NCI-H2196 treated with DMSO at 0.1 percent for 48 hours (cell line): ENCODE measurements at regions not wholly inside any gene's neighbourhood (a gene's known extent, or its start where the extent isn't known, plus 50 kb on each side); places are given as distances from the start of the nearest gene placed in this dataset.

Experiments
- DNase-seq: peaks from one replicate; lab custom pipeline; 2025; ENCODE audit not compliant: unreplicated experiment; lab: John Stamatoyannopoulos, UW

GRCh38 chr22:48972979-48973693, 854.5 kb downstream of the BRD1 start:
- no peak for DNase-seq

- DNase-seq: no peak
Measured at GRCh38 chr22:48968201-48968959, 859.3 kb downstream of the BRD1 start.

DNA sequence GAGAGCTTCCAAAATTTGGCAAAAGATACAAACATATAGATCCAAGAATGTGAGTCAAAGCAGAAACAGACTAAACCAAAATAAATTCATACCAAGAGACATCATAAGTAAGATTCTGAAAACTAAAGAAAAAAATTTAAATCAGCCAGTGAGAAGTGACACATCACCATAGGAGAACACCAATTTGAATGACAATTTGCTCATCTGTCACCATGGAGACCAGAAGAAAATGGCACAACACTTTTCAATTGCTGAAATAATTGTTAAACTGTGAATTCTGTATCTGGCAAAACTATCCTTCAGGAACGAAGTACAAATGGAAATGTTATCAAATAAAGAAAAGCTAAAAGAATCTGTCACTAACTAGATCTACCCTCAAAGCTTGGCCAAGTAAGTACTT, 864.3 kb downstream of the BRD1 start:
- DNase-seq: no peak

- DNase-seq: no peak
Measured at GRCh38 chr22:48961705-48962104, 866.0 kb downstream of the BRD1 start.

- no peak for DNase-seq
Measured at GRCh38 chr22:48960980-48961660, 866.6 kb downstream of the BRD1 start.

- DNase-seq: no peak
Measured at GRCh38 chr22:48960576-48960975, 867.1 kb downstream of the BRD1 start.

DNA sequence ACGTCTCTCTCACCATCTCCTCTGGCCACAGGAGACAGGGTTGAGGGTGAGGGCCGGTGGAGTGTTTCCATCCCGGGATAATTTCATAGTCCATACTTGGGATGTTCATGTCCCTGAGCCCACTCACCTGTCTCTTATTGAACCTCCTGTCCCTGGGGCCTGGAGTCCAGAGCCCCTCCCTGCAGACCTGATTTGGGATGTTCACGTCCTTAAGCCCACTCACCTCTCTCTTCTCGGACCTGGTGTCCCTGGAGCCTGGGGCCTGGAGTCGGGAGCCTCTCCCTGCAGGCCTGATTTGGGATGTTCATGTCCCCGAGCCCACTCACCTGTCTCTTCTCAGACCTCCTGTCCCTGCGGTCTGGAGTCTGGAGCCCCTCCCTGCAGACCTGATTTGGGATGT, 868.2 kb downstream of the BRD1 start:
- no peak for DNase-seq

DNA sequence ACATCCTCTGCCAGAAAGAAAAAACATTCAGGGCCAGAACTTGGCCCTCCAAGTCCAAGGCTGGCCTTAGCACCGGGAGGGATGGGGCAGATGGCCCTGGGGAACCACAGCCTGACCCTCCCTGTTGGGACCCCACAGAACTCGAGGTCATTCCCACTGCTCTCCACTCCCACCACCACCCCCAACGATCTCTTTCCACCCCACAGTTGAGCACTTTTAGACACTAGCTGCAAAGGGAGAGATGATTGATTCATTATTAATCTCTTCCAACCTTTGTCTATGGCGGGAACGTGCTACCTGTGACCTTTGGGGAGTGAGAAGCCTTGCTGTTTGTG, 869.7 kb downstream of the BRD1 start:
- DNase-seq: no peak

DNA sequence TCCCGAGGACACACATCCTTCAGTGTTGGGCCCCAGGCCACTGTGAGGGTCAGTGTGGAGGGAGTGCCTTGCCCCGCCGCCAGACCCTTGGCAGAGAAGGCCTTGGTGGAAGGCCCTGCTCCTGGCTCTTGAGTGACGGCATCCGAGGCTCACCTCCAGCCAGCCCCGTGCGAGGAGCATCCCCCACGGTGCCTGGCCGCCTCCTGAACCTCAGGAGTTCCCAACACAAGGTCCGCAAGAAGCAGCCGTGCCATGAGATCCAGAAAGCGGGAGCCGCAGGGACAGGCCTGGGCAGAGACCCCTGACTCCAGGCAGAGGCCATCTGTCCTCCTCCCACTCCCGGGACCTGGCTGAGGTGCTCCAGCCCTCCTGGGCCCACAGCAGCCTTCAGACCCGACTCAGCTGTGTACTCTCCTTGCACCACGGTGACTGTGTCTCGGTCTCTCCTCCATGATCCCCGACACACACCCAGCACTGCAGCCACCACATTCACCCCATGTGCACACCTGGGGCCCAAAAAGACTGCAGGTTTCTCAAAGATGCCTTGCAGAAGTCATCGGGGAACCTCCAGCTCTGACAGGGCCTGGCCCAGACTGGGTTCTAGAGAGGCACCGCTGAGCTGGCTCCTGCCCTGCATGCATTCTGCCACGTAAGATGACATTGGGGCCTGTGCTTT, 870.2 kb downstream of the BRD1 start:
- no peak for DNase-seq

DNA sequence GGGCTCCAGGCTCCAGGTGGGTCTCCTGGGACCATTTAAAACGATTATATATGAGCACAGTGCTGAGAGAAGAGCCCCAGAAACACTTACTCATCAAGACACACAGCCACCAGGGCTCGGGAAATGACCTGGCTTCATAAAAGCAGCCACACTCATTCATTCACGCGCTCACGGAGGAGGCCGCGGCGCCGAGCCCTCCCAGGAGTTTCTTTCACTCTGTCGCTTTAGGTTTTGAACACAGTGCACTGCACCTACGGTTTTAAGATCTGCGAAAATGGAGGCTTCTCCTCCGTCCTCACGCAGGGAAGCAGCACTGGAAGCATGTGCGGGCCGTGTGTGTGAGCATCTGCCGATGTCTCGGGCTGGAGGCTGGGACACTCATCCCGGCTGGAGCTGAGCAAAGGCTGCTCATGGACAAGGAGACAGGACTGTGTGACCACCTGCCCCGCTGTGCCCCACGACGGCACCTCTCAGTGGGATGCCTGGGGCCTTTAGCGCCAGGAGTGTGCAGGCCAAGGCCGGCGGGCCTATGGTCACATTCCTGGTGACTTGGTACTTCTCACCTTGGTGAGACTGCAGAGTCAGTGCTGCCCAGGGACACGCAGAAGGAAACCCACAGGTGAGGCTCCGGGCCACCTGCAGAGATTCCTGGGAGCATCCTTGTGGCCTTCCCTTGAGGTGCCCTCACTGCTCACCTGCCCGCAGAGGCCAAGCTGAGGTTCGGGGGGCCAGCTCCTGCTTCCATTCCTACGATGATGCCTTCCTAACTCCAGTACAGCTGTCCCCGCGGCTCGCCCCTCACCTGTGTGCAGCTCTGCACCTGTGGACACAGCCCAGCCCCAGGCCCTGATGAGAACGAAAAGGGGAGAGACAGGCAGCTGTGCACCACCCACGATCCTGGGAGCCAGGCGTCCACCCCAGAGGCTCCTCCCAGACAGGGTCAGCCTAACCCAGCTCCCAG, 872.0 kb downstream of the BRD1 start:
- no peak for DNase-seq

GRCh38 chr22:48954781-48955311, 872.8 kb downstream of the BRD1 start:
- DNase-seq: no peak

DNA sequence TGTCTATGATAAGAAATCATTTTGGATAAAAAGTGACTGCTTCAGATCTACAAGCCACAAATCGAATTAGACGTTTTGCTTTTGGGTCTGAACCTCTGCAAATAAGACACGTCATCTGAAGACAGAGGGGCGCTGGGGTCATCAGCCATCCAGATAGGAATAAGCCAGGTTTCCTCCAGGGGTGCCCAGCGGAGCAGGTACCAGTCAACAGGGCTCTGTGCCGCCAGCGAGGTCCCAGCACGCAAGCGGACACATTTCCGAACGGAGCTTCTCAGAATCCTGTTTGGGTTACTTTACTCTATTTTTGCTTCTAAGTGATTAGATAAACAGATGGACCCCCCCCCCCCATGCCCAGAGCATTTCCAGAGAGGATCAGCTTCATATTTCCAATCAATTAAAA, 873.8 kb downstream of the BRD1 start:
- DNase-seq: no peak

- DNase-seq: no peak
Measured at GRCh38 chr22:48953103-48953720, 874.5 kb downstream of the BRD1 start.

GRCh38 chr22:48952256-48953102, 875.2 kb downstream of the BRD1 start:
- no peak for DNase-seq

- no peak for DNase-seq
Measured at GRCh38 chr22:48951836-48952235, 875.8 kb downstream of the BRD1 start.

- DNase-seq: no peak
Measured at GRCh38 chr22:48950151-48950915, 877.3 kb downstream of the BRD1 start.

DNA sequence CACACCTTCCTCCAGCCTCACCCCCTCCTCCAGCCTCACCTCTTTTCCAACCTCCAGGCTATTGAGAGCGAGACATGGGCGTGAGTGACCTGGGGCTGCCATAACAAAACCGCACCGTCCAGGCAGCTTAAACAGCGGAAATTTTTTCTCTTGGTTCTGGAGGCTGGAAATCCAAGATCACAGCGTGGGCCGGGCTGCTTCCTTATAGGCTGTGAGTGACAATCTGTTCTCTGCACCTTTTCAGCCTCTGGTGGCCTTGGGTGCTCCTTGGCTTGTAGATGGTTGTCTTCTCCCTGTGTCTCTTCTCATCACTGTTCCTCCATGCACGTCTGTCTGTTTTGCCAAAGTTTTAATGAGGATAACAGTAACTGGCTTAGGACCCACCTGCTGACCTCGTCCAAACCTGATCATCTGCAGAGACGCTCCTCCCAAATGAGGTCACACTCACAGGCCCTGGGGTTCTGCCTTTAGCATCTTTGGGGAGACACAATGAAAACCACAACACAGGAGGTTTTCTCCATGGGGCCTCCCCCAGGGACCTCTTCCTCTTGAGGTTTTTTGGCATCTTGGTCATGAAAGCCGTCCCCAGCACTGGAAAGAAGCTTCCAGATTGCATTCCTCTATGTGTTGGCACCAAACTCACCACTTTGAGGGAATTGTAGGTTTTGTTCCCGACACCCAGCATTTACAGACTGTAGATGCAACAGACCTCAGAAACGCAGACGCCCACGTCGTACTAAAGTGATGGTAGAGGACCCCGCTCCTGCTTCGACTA, 878.1 kb downstream of the BRD1 start:
- DNase-seq: no peak
